ENCODE measurements at regions not wholly inside any gene's neighbourhood (a gene's known extent, or its start where the extent isn't known, plus 50 kb on each side); places are given as distances from the start of the nearest gene placed in this dataset.

DNA sequence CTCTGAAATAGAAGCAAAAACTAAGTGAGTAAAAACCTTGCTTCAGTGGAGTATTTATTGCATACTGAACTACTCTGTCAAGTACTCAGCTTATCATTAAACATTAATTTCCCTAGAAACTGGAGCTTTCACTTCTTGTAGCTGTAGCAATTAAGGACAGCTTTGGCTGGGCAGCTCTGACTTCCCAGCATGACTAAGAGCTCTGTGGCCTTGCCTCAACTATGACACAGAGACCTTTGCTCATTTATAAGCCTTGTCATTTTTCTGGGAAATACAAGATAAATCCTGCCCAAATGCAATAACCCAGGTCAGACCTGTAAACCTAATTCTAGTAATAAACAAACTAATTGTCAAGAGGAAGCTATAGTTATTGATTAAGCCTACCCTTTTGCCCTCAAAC, 65.4 kb upstream of the STK32A start:
- peak; percentile 67 for DNase-seq (ENCODE audit: low read depth)

DNA sequence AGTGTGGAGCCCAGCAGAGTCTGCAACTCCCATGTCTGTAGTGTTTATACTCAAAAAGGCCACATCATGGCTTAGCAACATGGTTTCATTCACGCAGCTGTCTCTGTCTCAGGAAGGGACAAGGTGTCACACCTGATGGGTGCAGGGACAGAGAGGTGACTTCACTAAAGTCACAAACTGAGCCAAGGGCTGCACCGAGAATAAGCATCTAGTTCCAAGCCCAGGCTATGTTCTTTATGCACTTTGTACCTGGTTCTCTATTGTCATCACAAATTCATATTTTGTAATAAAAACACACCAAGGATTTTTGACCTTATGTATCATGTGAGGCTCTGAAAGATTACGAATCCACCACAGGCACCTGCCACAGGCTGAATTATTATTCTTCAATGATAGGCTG, 64.9 kb upstream of the STK32A start:
- no peak for DNase-seq (ENCODE audit: low read depth)

DNA sequence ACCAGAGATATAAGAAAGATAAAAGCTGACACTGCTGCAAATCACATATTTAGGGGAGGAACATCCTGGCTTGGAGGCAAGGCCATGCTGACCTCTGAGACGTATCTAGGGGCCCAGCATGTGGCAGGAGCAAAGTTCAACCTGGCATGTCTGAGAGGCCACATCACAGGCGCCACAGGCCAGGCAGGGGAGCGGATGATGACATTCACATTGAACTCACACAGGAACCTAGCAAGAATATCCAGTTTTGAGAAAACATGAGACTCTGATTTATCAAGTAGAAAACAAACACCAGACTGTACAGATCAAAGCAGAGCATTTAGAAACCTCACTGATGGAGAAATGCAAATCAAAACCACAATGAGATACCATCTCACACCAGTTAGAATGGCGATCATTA, 64.2 kb upstream of the STK32A start:
- DNase-seq (ENCODE audit: low read depth), result no peak

DNA sequence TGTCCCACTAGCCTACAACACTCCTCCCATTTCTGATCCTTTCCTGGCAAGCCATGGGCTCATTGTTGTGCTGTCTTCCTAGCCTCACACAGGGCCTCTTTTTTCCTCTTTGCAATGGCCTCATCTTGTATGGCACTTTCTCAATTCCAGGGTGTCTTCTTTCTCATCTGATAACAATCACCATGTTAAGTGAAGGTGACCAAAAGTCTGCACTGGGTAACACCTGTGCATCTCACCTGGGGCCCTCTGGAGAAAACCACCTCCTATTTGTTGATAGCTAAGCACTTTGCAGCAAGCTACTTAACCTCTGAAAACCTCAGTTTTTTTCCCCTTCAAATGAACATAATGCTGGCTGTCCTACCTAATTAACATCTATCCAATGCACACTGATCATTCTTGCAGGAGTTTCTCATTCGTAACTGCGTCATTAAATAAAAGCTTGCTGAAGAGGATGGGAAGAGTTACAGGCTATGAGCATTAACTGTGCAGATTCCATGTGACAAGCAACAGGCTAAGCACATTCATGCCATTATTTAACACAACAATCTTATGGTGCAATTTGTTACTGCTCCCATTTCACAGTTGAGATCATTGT, 60.1 kb upstream of the STK32A start:
- no peak for DNase-seq (ENCODE audit: low read depth)

DNA sequence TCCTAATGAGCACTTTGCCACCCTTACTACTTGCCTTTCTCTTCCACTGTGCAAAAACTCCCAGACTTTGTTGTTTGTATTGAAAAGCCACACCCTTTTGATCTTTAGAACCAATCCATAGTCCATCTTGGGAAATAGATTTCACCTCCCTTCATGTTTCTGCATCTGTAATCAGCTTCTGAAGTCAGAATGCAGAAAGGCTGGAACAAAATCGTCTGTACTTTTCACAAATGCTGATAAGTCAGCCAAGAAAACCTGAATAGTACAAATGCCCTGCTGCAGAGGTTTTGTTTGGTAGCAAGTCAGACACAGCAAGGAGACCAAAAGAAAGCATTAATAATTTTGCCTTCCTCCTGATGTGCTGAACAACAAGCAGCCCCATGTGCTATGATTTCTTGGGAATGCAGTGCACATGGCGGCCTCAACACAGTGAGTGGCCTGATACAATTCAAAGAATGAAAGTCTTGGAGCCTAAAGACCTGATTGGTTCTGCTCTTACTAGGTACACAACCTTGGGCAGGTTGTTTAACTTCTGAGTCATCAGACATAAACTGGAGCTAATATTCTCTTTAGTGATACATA, 59.2 kb upstream of the STK32A start:
- DNase-seq (ENCODE audit: low read depth), result no peak

DNA sequence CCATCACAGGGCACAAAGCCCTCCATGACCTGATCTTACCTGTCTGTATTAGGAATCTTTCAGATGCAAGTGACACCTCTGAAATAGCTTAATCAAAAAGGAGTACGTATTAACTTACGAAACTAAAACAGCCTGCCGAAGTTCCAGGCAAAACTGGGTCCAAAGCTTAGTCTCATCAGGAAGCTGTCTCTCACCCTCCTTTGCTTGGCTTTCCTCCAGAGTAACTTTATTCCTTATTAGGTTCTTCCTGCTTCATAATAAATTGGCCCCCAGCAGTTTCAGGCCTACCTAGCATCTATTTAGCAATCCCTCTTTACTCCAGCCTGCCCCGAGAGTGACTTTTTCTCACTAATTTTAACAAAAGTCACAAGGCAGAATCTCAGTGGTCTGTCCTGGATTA, 58.4 kb upstream of the STK32A start:
- DNase-seq (ENCODE audit: low read depth), result no peak

DNA sequence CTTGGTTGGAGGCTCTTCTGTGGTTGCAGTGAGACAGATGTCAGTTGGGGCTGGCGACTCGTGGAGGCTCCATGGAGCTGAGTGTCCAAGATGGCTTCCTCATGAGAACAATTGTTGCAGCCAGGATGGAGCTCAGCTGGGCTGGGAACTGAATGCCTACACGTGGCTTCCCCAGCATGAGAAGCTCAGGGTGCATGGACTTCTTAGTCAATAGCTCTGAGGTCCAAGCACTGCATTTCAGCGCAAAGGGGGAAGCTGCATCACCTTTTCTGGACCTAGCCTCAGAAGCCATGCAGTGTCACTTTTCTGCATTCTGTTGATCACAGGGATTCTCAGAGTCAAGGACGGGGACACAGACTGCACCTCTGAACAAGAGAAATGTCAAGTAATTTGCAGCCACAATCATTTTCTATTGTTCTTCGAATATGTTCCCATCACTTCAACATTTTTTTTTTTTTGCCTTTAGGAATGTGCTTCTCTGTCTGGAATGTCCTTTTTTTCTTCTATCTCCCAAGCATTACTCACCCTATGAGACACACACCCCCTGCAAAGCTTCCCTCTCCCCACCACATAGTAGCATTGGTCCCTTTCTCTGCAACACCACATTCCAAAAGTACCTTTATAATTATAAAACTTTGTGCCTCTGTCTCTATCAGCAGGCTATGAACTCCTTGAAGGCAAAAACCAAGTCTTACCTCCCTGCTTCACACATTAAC, 57.5 kb upstream of the STK32A start:
- DNase-seq (ENCODE audit: low read depth), result peak; percentile 46

DNA sequence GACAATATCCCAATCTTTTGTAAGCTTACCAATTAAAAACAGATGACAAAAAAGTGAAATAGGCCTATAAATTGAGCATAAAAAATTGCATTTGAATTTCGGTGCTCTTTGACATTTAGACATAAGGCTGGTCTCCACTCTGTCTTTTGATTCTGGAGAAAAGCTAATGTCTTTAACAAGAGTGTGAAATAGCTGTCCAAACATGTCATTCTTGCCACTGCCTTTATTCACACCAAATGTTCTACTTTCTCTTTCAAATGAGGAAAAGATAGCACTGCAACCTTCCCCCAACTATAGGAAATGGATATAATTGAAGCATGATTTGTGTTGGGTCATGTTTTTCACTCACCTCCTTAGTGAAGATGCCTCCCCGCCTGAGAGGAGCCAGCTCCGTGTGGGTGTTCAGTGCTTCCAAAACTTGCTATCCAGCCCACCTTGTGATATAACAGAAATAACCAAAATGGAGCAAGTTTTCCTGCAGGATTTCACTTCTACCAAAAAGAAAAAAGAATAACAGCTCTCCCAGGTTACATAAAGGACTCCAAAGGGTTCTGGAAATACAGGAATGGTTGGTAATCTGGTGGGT, 55.2 kb upstream of the STK32A start:
- no peak for DNase-seq (ENCODE audit: low read depth)

DNA sequence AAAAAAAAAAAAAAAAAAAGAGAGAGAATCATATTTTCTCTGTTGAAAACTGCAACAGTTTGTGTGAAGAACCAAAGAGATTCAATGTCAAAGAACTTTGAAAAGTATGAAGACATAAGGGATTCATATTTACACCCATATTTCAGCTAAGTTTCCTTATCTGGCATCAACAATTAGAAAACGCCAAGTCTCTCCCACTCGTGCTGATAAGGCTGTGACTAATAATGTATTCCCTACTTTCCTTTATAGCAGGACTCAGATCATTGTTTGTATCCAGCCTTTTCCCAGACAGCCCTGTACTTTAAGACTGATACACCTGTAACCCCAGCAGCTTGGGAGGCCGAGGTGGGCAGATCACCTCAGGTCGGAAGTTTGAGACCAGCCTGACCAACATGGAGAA, 54.1 kb upstream of the STK32A start:
- peak; percentile 72 for DNase-seq (ENCODE audit: low read depth)
